H9 (cell line): ENCODE measurements at regions not wholly inside any gene's neighbourhood (a gene's known extent, or its start where the extent isn't known, plus 50 kb on each side); places are given as distances from the start of the nearest gene placed in this dataset.

Source experiments
- DNase-seq: peaks from one replicate; pipeline ENCODE4 v3.0.0-alpha.2; 2017
- H2AFZ ChIP-seq: one replicate; pipeline ENCODE4 v1.6.1; 2013; ENCODE audit warnings: mild to moderate bottlenecking, low read length, control low read depth, moderate library complexity
- H2AK5ac ChIP-seq: 2 replicates; pipeline ENCODE4 v1.6.1; 2013; ENCODE audit warnings: low read length, control low read depth, mixed read lengths; ENCODE audit not compliant: insufficient read length
- H2BK120ac ChIP-seq: one replicate; pipeline ENCODE4 v1.6.1; 2013; ENCODE audit warnings: low read depth, mild to moderate bottlenecking, low read length, control low read depth, inconsistent platforms; ENCODE audit not compliant: poor library complexity, severe bottlenecking
- H2BK12ac ChIP-seq: 2 replicates; pipeline ENCODE4 v1.6.1; 2013; ENCODE audit warnings: low read length, control low read depth, mixed read lengths, low read depth; ENCODE audit not compliant: insufficient read length
- H2BK15ac ChIP-seq: 2 replicates; pipeline ENCODE4 v1.6.1; 2013; ENCODE audit warnings: low read depth, low read length, control low read depth
- H2BK20ac ChIP-seq: one replicate; pipeline ENCODE4 v1.6.1; 2013; ENCODE audit warnings: low read depth, mild to moderate bottlenecking, low read length, control low read depth, inconsistent platforms; ENCODE audit not compliant: poor library complexity, severe bottlenecking
- H2BK5ac ChIP-seq: 2 replicates; pipeline ENCODE4 v1.6.1; 2013; ENCODE audit warnings: low read length, control low read depth, mixed read lengths; ENCODE audit not compliant: insufficient read length
- H3K14ac ChIP-seq: 2 replicates; pipeline ENCODE4 v1.6.1; 2013; ENCODE audit warnings: low read length, control low read depth; ENCODE audit not compliant: insufficient read depth
- H3K18ac ChIP-seq: 2 replicates; pipeline ENCODE4 v1.6.1; 2013; ENCODE audit warnings: low read depth, mild to moderate bottlenecking, mixed read lengths, low read length, control low read depth; ENCODE audit not compliant: insufficient read length
- H3K23ac ChIP-seq: 2 replicates; pipeline ENCODE4 v1.6.1; 2013; ENCODE audit warnings: low read length, control low read depth, mixed read lengths, low read depth; ENCODE audit not compliant: insufficient read length
- H3K23me2 ChIP-seq: 2 replicates; pipeline ENCODE4 v1.6.1; 2013; ENCODE audit warnings: low read depth, mild to moderate bottlenecking, mixed read lengths, low read length, control low read depth; ENCODE audit not compliant: insufficient read length, poor library complexity, severe bottlenecking
- H3K27ac ChIP-seq: 2 replicates; pipeline ENCODE4 v1.5.1; 2013; ENCODE audit warnings: low read length, control low read depth, mixed read lengths, low read depth; ENCODE audit not compliant: insufficient read length
- H3K27me3 ChIP-seq: 2 replicates; pipeline ENCODE4 v1.6.1; 2013; ENCODE audit warnings: low read length, control low read depth, inconsistent platforms; ENCODE audit not compliant: insufficient read depth
- H3K4ac ChIP-seq: 2 replicates; pipeline ENCODE4 v1.6.1; 2013; ENCODE audit warnings: low read depth, mild to moderate bottlenecking, control low read depth, inconsistent platforms, low read length, moderate library complexity
- H3K4me1 ChIP-seq: 2 replicates; pipeline ENCODE4 v1.6.1; 2013; ENCODE audit warnings: low read length, control low read depth, inconsistent platforms; ENCODE audit not compliant: insufficient read depth
- H3K4me2 ChIP-seq: 2 replicates; pipeline ENCODE4 v1.6.1; 2013; ENCODE audit warnings: low read length, control low read depth, mixed read lengths; ENCODE audit not compliant: insufficient read length, insufficient read depth
- H3K56ac ChIP-seq: 2 replicates; pipeline ENCODE4 v1.6.1; 2013; ENCODE audit warnings: low read depth, mild to moderate bottlenecking, mixed read lengths, low read length, control low read depth; ENCODE audit not compliant: insufficient read length
- H3K79me1 ChIP-seq: 2 replicates; pipeline ENCODE4 v1.6.1; 2013; ENCODE audit warnings: low read depth, mild to moderate bottlenecking, moderate library complexity, low read length, control low read depth, inconsistent platforms; ENCODE audit not compliant: insufficient read depth, poor library complexity, severe bottlenecking
- H3K79me2 ChIP-seq: 2 replicates; pipeline ENCODE4 v1.6.1; 2013; ENCODE audit warnings: low read length, control low read depth, inconsistent platforms; ENCODE audit not compliant: insufficient read depth
- H3K9ac ChIP-seq: 2 replicates; pipeline ENCODE4 v1.6.1; 2013; ENCODE audit warnings: low read length, control low read depth, mixed read lengths; ENCODE audit not compliant: insufficient read length; ENCODE audit errors: extremely low read depth
- H3K9me3 ChIP-seq: one replicate; pipeline ENCODE4 v1.6.1; 2013; ENCODE audit warnings: low read depth, low read length, inconsistent platforms; ENCODE audit not compliant: control insufficient read depth
- H3T11ph ChIP-seq: one replicate; pipeline ENCODE4 v1.6.1; 2013; ENCODE audit warnings: mild to moderate bottlenecking, low read length, control low read depth, inconsistent platforms
- H4K20me1 ChIP-seq: one replicate; pipeline ENCODE4 v1.6.1; 2013; ENCODE audit not compliant: control insufficient read depth, insufficient read length, insufficient read depth
- H4K5ac ChIP-seq: 2 replicates; pipeline ENCODE4 v1.6.1; 2013; ENCODE audit warnings: low read depth, mild to moderate bottlenecking, mixed read lengths, low read length, control low read depth; ENCODE audit not compliant: insufficient read length
- H4K8ac ChIP-seq: replicated peaks from 2 replicates; pipeline ENCODE4 v1.6.1; 2013; ENCODE audit warnings: low read length, control low read depth, mixed read lengths, low read depth; ENCODE audit not compliant: insufficient read length
- H4K91ac ChIP-seq: 2 replicates; pipeline ENCODE4 v1.6.1; 2013; ENCODE audit warnings: low read depth, mild to moderate bottlenecking, moderate library complexity, mixed read lengths, low read length, control low read depth; ENCODE audit not compliant: insufficient read length
- H3K27ac Mint-ChIP-seq, 3 experiments: 2 replicates in 2 of 3; 3 replicates in 1 of 3; pipeline ENCODE4 v1.8.0; 2020 to 2021; ENCODE audit warnings: mixed read lengths in 3 of 3, mild to moderate bottlenecking in 1 of 3, moderate library complexity in 1 of 3
- H3K27me3 Mint-ChIP-seq: 2 replicates; pipeline ENCODE4 v1.8.0; 2021; ENCODE audit warnings: low read depth, mild to moderate bottlenecking, moderate library complexity, mixed read lengths
- H3K36me3 Mint-ChIP-seq, 3 experiments: 2 replicates in 2 of 3; 3 replicates in 1 of 3; pipeline ENCODE4 v1.8.0; 2020 to 2021; ENCODE audit warnings: low read depth in 3 of 3, mixed read lengths in 3 of 3; ENCODE audit not compliant: insufficient read depth in 1 of 3
- H3K4me1 Mint-ChIP-seq, 2 experiments: 2 replicates each; pipeline ENCODE4 v1.8.0; 2020; ENCODE audit warnings: mixed read lengths in 2 of 2
- H3K4me3 Mint-ChIP-seq, 2 experiments: 2 replicates in 1 of 2; 3 replicates in 1 of 2; pipeline ENCODE4 v1.8.0; 2020 to 2021; ENCODE audit warnings: mild to moderate bottlenecking in 2 of 2, mixed read lengths in 2 of 2, moderate library complexity in 1 of 2
- H3K9me3 Mint-ChIP-seq, 2 experiments: 2 replicates in 1 of 2; 3 replicates in 1 of 2; pipeline ENCODE4 v1.8.0; 2020; ENCODE audit warnings: mild to moderate bottlenecking in 2 of 2, mixed read lengths in 2 of 2, moderate library complexity in 1 of 2
- CTCF ChIP-seq: fragments of 200-600 bp; sonication (generic); conservative IDR thresholded peaks from 3 replicates; pipeline ENCODE4 v1.8.0; 2021; ENCODE audit warnings: antibody characterized with exemption, mild to moderate bottlenecking
- WGBS: extraction: QIAGEN DNeasy Blood & Tissue Kit; methylation state at CpG from one replicate; pipeline ENCODE4 v1.1.7; 2013; ENCODE audit warnings: missing lambda C conversion rate, low lambda C conversion rate, mixed read lengths; ENCODE audit not compliant: insufficient read length; ENCODE audit errors: extremely low coverage; 5-methylcytosine and 5-hydroxymethylcytosine counted together

- Mint-ChIP-seq H3K9me3 (no peaks in the 10 kb centered on the region), H3K27me3 (no peaks in the 10 kb centered on the region), H3K4me3 (no peak overlapping the region), H3K27ac (no peak overlapping the region; a peak in 1 of 7 replicates), H3K36me3 (0 out of 7 replicates have a peak, but pooled peaks cover 0 to 1% (median 0%) of the 10 kb centered on the region in 3 experiments), H3K4me1 (peaks cover 29 to 34% of the 10 kb centered on the region in 2 experiments)
- H3K4me2 ChIP-seq: no peak overlapping the region
- no peak overlapping the region for H3K14ac ChIP-seq
- no peak overlapping the region for H2BK12ac ChIP-seq
- H4K20me1 ChIP-seq: no peaks in the 10 kb centered on the region
- no peak overlapping the region for H3K18ac ChIP-seq
- H3K27me3 ChIP-seq: no peaks in the 10 kb centered on the region
- no peak overlapping the region for H4K8ac ChIP-seq
- no CpG with 5 or more reads among the region's 1 CpG for WGBS
- H3K9me3 ChIP-seq: no peaks in the 10 kb centered on the region
- H2BK5ac ChIP-seq: no peak overlapping the region
- H2BK120ac ChIP-seq: no peak overlapping the region
- no peaks in the 10 kb centered on the region for H3K23me2 ChIP-seq
- no peak overlapping the region for H4K5ac ChIP-seq
- no peak overlapping the region for H4K91ac ChIP-seq
- DNase-seq: no peak
- no peak overlapping the region for H2BK15ac ChIP-seq
- no peaks in the 10 kb centered on the region for H3K79me1 ChIP-seq
- no peak overlapping the region for H3K23ac ChIP-seq
- H3K56ac ChIP-seq: no peak overlapping the region
- H2AK5ac ChIP-seq: no peak overlapping the region
- no peak overlapping the region for H3K27ac ChIP-seq
- no peak overlapping the region for H2AFZ ChIP-seq
- H3K9ac ChIP-seq: no peak overlapping the region
- H3K79me2 ChIP-seq: peaks cover 11% of the 10 kb centered on the region; the same call in 1 of the 2 replicates
- no peak overlapping the region for H3K4ac ChIP-seq
- H2BK20ac ChIP-seq: no peak overlapping the region
- H3T11ph ChIP-seq: no peak overlapping the region
- H3K4me1 ChIP-seq: peaks cover 7% of the 10 kb centered on the region; the same call in 1 of the 2 replicates
- TF ChIP-seq CTCF: peak; percentile 62
Observed at GRCh38 chr18:39795350-39795749, 2159.7 kb upstream of the PIK3C3 start.
